ENCODE measurements at regions not wholly inside any gene's neighbourhood (a gene's known extent, or its start where the extent isn't known, plus 50 kb on each side); places are given as distances from the start of the nearest gene placed in this dataset.

DNA sequence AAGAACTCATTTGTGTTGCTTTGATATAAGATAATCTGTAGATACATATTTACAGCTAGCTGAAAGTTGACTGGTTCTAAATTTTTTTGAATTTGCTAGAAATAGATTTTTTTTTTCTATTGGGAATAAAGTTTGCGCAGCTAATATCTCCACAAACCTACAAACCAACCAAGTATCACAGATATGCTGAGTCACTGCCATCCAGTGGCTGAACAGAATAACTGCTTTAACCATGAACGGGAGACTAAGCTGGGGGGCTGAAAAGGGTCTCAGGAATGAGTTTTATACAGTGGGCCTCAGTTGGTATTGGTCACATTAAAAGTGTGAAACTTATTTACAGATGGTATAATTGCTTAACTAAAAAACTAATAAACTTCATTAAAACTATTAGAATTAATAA lies 326.7 kb upstream of the CNR1 start:
- Histone ChIP-seq H3K9ac (ENCODE audit: low read length) (no peak overlapping the region), H3K36me3 (replicated peaks in 1 of 2; ENCODE audit: control extremely low read depth in 1 of 2, control insufficient read depth in 1 of 2, extremely low read depth in 1 of 2, insufficient read depth in 2 of 2, low read length in 1 of 2) (no peaks in the 10 kb centered on the region), H3K4me2 (replicated peaks; ENCODE audit: low read depth, low read length, poor library complexity, severe bottlenecking) (no peak overlapping the region), H3K27me3 (replicated peaks in 1 of 4; ENCODE audit: control extremely low read depth in 1 of 4, control insufficient read depth in 3 of 4, insufficient read depth in 4 of 4, low read length in 3 of 4) (no peaks in the 10 kb centered on the region), H3K27ac (ENCODE audit: low read length in 2 of 2) (no peak overlapping the region), H3K4me3 (ENCODE audit: control extremely low read depth in 1 of 5, extremely low read depth in 1 of 5, insufficient read depth in 1 of 5, low read depth in 2 of 5, low read length in 4 of 5) (no peak overlapping the region), H2AFZ (ENCODE audit: insufficient read depth, low read depth, low read length, poor library complexity, severe bottlenecking) (no peak overlapping the region), H3K79me2 (ENCODE audit: control insufficient read depth, insufficient read depth, low read length) (no peaks in the 10 kb centered on the region), H3K9me3 (ENCODE audit: control extremely low read depth in 1 of 3, control insufficient read depth in 2 of 3, insufficient read depth in 1 of 3, low read length in 2 of 3) (peaks cover 0 to 16% (median 16%) of the 10 kb centered on the region in 3 donors), H3K4me1 (ENCODE audit: control insufficient read depth in 2 of 2, insufficient read depth in 2 of 2, low read length in 2 of 2) (peaks cover 17 to 20% of the 10 kb centered on the region in 2 donors), H4K20me1 (ENCODE audit: control insufficient read depth, insufficient read depth, low read length, poor library complexity, severe bottlenecking) (no peaks in the 10 kb centered on the region)
- intact Hi-C loops (cut with micrococcal nuclease): no loop called here
- ChIA-PET POLR2A (no interaction called here), CTCF (interaction anchor here (1.7 kb wide), 1 partner anchor 288 kb away, joined by 4 read pairs; no protein-coding TSS in a partner anchor)
- H3K27ac Mint-ChIP-seq: no peak overlapping the region
- no peaks in the 10 kb centered on the region for H3K27me3 Mint-ChIP-seq
- H3K4me1 Mint-ChIP-seq: peaks cover 22% of the 10 kb centered on the region
- TF ChIP-seq, protein P1, sequence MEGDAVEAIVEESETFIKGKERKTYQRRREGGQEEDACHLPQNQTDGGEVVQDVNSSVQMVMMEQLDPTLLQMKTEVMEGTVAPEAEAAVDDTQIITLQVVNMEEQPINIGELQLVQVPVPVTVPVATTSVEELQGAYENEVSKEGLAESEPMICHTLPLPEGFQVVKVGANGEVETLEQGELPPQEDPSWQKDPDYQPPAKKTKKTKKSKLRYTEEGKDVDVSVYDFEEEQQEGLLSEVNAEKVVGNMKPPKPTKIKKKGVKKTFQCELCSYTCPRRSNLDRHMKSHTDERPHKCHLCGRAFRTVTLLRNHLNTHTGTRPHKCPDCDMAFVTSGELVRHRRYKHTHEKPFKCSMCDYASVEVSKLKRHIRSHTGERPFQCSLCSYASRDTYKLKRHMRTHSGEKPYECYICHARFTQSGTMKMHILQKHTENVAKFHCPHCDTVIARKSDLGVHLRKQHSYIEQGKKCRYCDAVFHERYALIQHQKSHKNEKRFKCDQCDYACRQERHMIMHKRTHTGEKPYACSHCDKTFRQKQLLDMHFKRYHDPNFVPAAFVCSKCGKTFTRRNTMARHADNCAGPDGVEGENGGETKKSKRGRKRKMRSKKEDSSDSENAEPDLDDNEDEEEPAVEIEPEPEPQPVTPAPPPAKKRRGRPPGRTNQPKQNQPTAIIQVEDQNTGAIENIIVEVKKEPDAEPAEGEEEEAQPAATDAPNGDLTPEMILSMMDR (IDR thresholded peaks at IDR 0.05): no peak
- no peak for TF ChIP-seq EZH2 (IDR thresholded peaks at IDR 0.05; ENCODE audit: borderline replicate concordance, insufficient read depth, low read depth, low read length, poor library complexity, severe bottlenecking)
- no peak for DNase-seq
- no peak for ATAC-seq (ENCODE audit: low read depth)
- WGBS (ENCODE audit: insufficient coverage): no CpG with 5 or more reads among the region's 2 CpGs
- peaks cover 7% of the 10 kb centered on the region for H3K9me3 Mint-ChIP-seq (ENCODE audit: insufficient read depth)
- H3K4me3 Mint-ChIP-seq: no peak overlapping the region

DNA sequence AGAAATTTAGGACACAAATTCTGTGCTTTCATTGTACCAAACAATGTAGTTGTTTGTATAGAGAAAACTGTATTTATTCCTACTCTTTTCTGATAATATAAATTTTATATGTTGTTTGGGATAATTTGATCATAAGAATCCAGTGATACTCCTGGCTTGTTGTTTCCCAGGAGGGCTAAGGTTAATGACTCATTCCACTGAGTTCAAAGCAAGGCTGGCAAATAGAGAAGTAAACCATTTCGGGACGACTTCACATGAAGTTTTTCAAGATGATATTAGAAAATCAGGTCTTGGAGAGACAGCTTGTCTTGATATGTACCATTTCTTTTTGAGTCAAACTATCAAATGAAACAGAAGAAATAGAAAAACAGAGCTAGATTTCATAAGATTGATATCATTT lies 326.1 kb upstream of the CNR1 start:
- no peak overlapping the region for H2AFZ ChIP-seq (ENCODE audit: insufficient read depth, low read depth, low read length, poor library complexity, severe bottlenecking)
- no peak for DNase-seq
- peaks cover 0 to 12% (median 10%) of the 10 kb centered on the region in 3 donors for H3K9me3 ChIP-seq (ENCODE audit: control extremely low read depth in 1 of 3, control insufficient read depth in 2 of 3, insufficient read depth in 1 of 3, low read length in 2 of 3)
- ATAC-seq (ENCODE audit: low read depth): no peak
- H4K20me1 ChIP-seq (ENCODE audit: control insufficient read depth, insufficient read depth, low read length, poor library complexity, severe bottlenecking): no peaks in the 10 kb centered on the region
- Mint-ChIP-seq H3K27ac (no peak overlapping the region), H3K9me3 (ENCODE audit: insufficient read depth) (peaks cover 3% of the 10 kb centered on the region), H3K4me1 (peaks cover 18% of the 10 kb centered on the region), H3K27me3 (no peaks in the 10 kb centered on the region), H3K4me3 (no peak overlapping the region)
- peaks cover 17 to 20% of the 10 kb centered on the region in 2 donors for H3K4me1 ChIP-seq (ENCODE audit: control insufficient read depth in 2 of 2, insufficient read depth in 2 of 2, low read length in 2 of 2)
- intact Hi-C loops (cut with micrococcal nuclease): no loop called here
- H3K36me3 ChIP-seq (replicated peaks in 1 of 2; ENCODE audit: control extremely low read depth in 1 of 2, control insufficient read depth in 1 of 2, extremely low read depth in 1 of 2, insufficient read depth in 2 of 2, low read length in 1 of 2): no peaks in the 10 kb centered on the region
- no CpG with 5 or more reads among the region's 2 CpGs for WGBS (ENCODE audit: insufficient coverage)
- H3K27ac ChIP-seq (ENCODE audit: low read length in 2 of 2): no peak overlapping the region
- H3K4me2 ChIP-seq (replicated peaks; ENCODE audit: low read depth, low read length, poor library complexity, severe bottlenecking): no peak overlapping the region
- H3K4me3 ChIP-seq (ENCODE audit: control extremely low read depth in 1 of 5, extremely low read depth in 1 of 5, insufficient read depth in 1 of 5, low read depth in 2 of 5, low read length in 4 of 5): no peak overlapping the region
- H3K27me3 ChIP-seq (replicated peaks in 1 of 4; ENCODE audit: control extremely low read depth in 1 of 4, control insufficient read depth in 3 of 4, insufficient read depth in 4 of 4, low read length in 3 of 4): no peaks in the 10 kb centered on the region
- POLR2A ChIA-PET: no interaction called here
- no peak overlapping the region for H3K9ac ChIP-seq (ENCODE audit: low read length)
- no peaks in the 10 kb centered on the region for H3K79me2 ChIP-seq (ENCODE audit: control insufficient read depth, insufficient read depth, low read length)
- CTCF ChIA-PET: interaction anchor here (1.7 kb wide), 1 partner anchor 289 kb away, joined by 4 read pairs; no protein-coding TSS in a partner anchor
- TF ChIP-seq EZH2 (IDR thresholded peaks at IDR 0.05; ENCODE audit: borderline replicate concordance, insufficient read depth, low read depth, low read length, poor library complexity, severe bottlenecking): no peak
- TF ChIP-seq, protein P1 (IDR thresholded peaks at IDR 0.05): no peak

Data from B cell (primary cell).